Heart left ventricle (tissue), 16 donors: ENCODE measurements at regions not wholly inside any gene's neighbourhood (a gene's known extent, or its start where the extent isn't known, plus 50 kb on each side); places are given as distances from the start of the nearest gene placed in this dataset.

Experiments used
- ATAC-seq, 4 donors: fragments of 200-7000 bp; cut with Tn5 transposase; one replicate each; pipeline ENCODE4 v1.9.1; 2020 to 2022; ENCODE audit warnings: moderate library complexity in 4 of 4, mild to moderate bottlenecking in 3 of 4, moderate number of reproducible peaks in 1 of 4
- DNase-seq, 5 donors: peaks; one replicate each; pipeline ENCODE4 v3.0.0-alpha.2; 2020
- H3K27ac ChIP-seq, 12 donors: fragments of 200-600 bp; sonication (generic) in 4 of 12; one replicate each; pipeline versions ENCODE4 v1.5.0 to v1.8.0; 2016 to 2022; ENCODE audit warnings: mild to moderate bottlenecking in 2 of 12
- H3K27me3 ChIP-seq, 9 donors: fragments of 200-600 bp; sonication (generic) in 2 of 9; one replicate each; pipeline versions ENCODE4 v1.5.1 to v1.8.0; 2016 to 2022; ENCODE audit warnings: mild to moderate bottlenecking in 3 of 9
- H3K36me3 ChIP-seq, 9 donors: fragments of 200-600 bp; sonication (generic) in 2 of 9; one replicate each; pipeline versions ENCODE4 v1.5.0 to v1.8.0; 2018 to 2022; ENCODE audit warnings: mild to moderate bottlenecking in 2 of 9
- H3K4me1 ChIP-seq, 12 donors: fragments of 200-600 bp; sonication (generic) in 4 of 12; one replicate each; pipeline versions ENCODE4 v1.5.0 to v1.8.0; 2016 to 2022; ENCODE audit warnings: mild to moderate bottlenecking in 3 of 12
- H3K4me3 ChIP-seq, 12 donors: fragments of 200-600 bp; sonication (generic) in 4 of 12; one replicate each; pipeline versions ENCODE4 v1.5.0 to v1.8.0; 2017 to 2022; ENCODE audit warnings: mild to moderate bottlenecking in 9 of 12, moderate library complexity in 4 of 12
- H3K9me3 ChIP-seq, 12 donors: fragments of 200-600 bp; sonication (generic) in 4 of 12; one replicate each; pipeline versions ENCODE4 v1.5.0 to v1.8.0; 2016 to 2022; ENCODE audit warnings: mild to moderate bottlenecking in 1 of 12
- POLR2A ChIP-seq, 2 donors: fragments of 450-650 bp; IDR thresholded peaks; one replicate each; pipeline ENCODE4 v1.6.1; 2017; ENCODE audit warnings: antibody characterized with exemption in 2 of 2, mild to moderate bottlenecking in 2 of 2, moderate library complexity in 2 of 2
- WGBS, 4 donors: extraction: QIAGEN DNeasy Blood & Tissue Kit in 2 of 4; methylation state at CpG; one replicate each; pipeline versions ENCODE4 v1.1.5 to v1.1.7; 2013 to 2018; 5-methylcytosine and 5-hydroxymethylcytosine counted together
- intact Hi-C, 10 donors: fragments of 100-400 bp; cut with DNase I; formaldehyde crosslinking; loops; one replicate each; pipeline versions ENCODE4 v1.11.1 to v1.14.2; 2022
- TF ChIP-seq, protein P1 (sequence below), 12 donors: fragments of 200-600 bp; sonication (generic) in 4 of 12; IDR thresholded peaks; one replicate each; pipeline versions ENCODE4 v1.5.0 to v1.8.0; 2018 to 2022; ENCODE audit warnings: antibody characterized with exemption in 12 of 12, mild to moderate bottlenecking in 5 of 12
- donor health status: ischemic (EF 13 %, LVEDD 7.1; RV severe dilation, severe dysfunction).
- donor health status: healthy with polysubstance abuse.
- donor health status: DM: no; HTN: yes; CAD: no.
- donor health status: DM: no; HTN: no; CAD: no.
- donor health status: ischemic (EF 25% LVEDD 6.9; RV normal size, moderate dysfunction).
- donor health status: ischemic (EF 25% LVEDD 5.7; RV mildly dilated, moderate dysfunction).
- donor health status: healthy.
- donor health status: DM: yes; HTN: yes; CAD: no.
- donor health status: ischemic (EF 35%, LVEDD 5.7; RV mildly dilated, moderate dysfunction).
- donor health status: nonischemic (EF 11% LVEDD 7.7; RV severe dilation, severe dysfunction).
- donor health status: DM: yes; HTN: yes; CAD: no.
- donor health status: PGD.
- donor health status: ischemic (EF 29% LVEDD 5.4; RV normal size, mild dysfunction).
- donor health status: nonischemic (EF 23%, LVEDD 6.1; RV moderate dilation, normal function).

DNA sequence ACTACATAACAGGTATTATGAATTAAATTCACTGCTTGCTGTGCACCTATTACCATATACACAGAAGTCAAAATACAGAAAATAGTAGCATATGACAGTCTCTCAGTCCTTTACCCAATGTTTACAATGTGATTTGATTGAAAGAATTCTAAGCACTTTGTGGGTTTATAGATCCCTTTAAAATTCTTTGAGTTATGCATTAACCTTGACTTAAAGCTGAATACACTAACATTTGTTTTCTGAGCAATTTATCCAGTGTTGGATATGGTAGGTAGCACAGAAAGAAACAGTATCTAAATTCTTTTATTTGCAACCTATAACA is 230.8 kb upstream of the DDI1 start:
- TF ChIP-seq, protein P1, sequence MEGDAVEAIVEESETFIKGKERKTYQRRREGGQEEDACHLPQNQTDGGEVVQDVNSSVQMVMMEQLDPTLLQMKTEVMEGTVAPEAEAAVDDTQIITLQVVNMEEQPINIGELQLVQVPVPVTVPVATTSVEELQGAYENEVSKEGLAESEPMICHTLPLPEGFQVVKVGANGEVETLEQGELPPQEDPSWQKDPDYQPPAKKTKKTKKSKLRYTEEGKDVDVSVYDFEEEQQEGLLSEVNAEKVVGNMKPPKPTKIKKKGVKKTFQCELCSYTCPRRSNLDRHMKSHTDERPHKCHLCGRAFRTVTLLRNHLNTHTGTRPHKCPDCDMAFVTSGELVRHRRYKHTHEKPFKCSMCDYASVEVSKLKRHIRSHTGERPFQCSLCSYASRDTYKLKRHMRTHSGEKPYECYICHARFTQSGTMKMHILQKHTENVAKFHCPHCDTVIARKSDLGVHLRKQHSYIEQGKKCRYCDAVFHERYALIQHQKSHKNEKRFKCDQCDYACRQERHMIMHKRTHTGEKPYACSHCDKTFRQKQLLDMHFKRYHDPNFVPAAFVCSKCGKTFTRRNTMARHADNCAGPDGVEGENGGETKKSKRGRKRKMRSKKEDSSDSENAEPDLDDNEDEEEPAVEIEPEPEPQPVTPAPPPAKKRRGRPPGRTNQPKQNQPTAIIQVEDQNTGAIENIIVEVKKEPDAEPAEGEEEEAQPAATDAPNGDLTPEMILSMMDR (IDR thresholded peaks at IDR 0.05) = no peak
- TF ChIP-seq POLR2A (IDR thresholded peaks at IDR 0.05) = no peak
- ATAC-seq (no peak), DNase-seq (no peak)
- H3K4me1 ChIP-seq = peaks cover 0 to 27% (median 4%) of the 10 kb centered on the region in 12 donors
- no peaks in the 10 kb centered on the region for H3K36me3 ChIP-seq
- intact Hi-C loops = no loop called here
- no peaks in the 10 kb centered on the region for H3K9me3 ChIP-seq
- no peak overlapping the region for H3K4me3 ChIP-seq
- H3K27ac ChIP-seq = peak overlapping the region in 5 of 12 donors; percentile 1 to 60 (median 12)
- H3K27me3 ChIP-seq = no peaks in the 10 kb centered on the region

DNA sequence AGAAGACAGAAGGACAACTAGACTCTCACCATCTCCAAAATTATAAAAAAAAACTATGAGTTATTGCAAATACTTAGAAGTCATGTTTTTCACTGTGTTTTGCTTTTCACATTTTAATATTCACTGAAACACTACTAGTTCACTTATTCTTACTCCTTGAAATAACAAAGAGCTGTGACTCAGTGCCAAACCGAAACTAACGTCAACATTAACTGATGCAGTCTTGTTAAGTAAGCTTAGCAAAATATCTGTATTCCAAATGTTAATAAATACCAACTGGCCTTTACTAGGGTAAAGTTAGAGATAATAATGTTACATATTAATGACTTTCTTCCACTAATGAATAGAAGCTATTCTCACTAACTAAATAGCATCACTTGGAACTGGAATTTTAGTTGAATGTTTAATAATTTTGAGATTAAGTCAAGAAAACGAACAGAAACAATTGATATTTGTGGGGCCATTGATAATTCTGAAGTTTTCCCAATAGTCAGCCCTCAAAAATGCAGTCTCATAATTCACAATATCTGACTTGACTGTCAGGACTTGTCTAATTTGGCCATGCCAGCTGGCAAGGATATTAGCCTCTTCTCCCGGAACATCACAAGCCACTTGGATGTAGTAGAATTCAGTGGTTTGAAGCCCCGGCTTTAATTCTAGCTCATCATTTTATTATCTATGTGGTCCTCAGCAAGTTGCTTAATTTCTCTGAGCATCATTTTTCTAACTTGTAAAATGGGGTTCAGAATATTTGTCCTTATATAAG is 230.1 kb upstream of the DDI1 start:
- WGBS, 4 donors = 39 to 70% (median 50%) methylated on average over 5 of the region's 5 CpGs
- Histone ChIP-seq H3K4me1 (peaks cover 0 to 21% (median 0%) of the 10 kb centered on the region in 12 donors), H3K9me3 (no peaks in the 10 kb centered on the region), H3K4me3 (no peak overlapping the region), H3K36me3 (no peaks in the 10 kb centered on the region), H3K27me3 (no peaks in the 10 kb centered on the region), H3K27ac (peak overlapping the region in 7 of 12 donors; percentile 1 to 60 (median 14))
- DNase-seq (peak in 1 of 5 donors; percentile 28), ATAC-seq (peak in 2 of 4 donors; percentile 57 to 70)
- intact Hi-C loops = no loop called here
- TF ChIP-seq POLR2A (IDR thresholded peaks at IDR 0.05) = no peak
- TF ChIP-seq, protein P1 (IDR thresholded peaks at IDR 0.05) = no peak

DNA sequence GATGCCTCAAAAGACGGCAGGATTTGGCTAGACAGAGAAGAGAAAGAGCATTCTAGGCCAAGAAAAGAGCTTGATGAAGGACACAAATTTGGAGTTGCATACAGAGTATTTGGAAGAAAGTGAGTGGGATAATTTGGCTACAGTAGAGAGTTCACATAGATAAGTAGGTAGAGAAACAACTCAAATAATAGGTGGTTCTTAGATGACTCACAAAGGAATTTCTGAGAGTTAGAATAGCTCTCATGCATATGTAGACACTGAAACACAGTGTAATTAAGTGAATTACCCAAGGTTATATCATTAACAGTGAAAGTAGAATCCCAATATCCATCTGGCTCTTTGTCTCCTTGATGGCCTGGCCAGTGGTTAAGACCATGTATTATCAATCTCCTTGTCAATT is 228.6 kb upstream of the DDI1 start:
- Histone ChIP-seq H3K4me1 (peaks cover 0 to 12% (median 0%) of the 10 kb centered on the region in 12 donors), H3K4me3 (no peak overlapping the region), H3K27ac (peak overlapping the region in 1 of 12 donors; percentile 5), H3K36me3 (no peaks in the 10 kb centered on the region), H3K9me3 (no peaks in the 10 kb centered on the region), H3K27me3 (no peaks in the 10 kb centered on the region)
- intact Hi-C loops = no loop called here
- WGBS, 4 donors = 74 to 81% (median 78%) methylated on average over 1 of the region's 1 CpG
- DNase-seq = no peak
- TF ChIP-seq POLR2A (IDR thresholded peaks at IDR 0.05) = no peak
- TF ChIP-seq, protein P1 (IDR thresholded peaks at IDR 0.05) = no peak
- ATAC-seq = peak in 1 of 4 donors; percentile 44

DNA sequence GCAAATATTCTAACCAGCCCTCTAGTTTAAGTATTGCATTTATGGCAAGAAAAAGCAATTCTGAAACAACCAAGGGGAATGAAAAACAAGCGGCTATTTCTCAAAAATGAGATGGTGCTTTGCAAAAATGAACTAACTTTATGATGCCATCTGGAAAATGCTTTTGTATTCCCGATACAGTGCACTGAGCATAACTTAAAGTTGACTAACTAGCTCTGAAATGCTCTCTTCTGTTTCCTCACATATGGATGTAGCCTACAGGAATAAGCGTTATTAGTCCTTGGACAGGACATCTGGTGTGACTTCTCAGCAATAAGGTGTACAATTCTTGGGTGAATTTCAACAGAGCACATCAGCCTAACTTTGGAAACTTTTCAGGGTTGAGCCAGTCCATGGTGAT is 228.2 kb upstream of the DDI1 start:
- peaks cover 0 to 15% (median 0%) of the 10 kb centered on the region in 12 donors for H3K4me1 ChIP-seq
- no peak for TF ChIP-seq POLR2A (IDR thresholded peaks at IDR 0.05)
- TF ChIP-seq, protein P1 (IDR thresholded peaks at IDR 0.05) = no peak
- ATAC-seq (no peak), DNase-seq (no peak)
- WGBS, 4 donors = 90 to 95% (median 91%) methylated on average over 3 of the region's 3 CpGs
- H3K4me3 ChIP-seq = no peak overlapping the region
- no peak overlapping the region for H3K27ac ChIP-seq
- H3K9me3 ChIP-seq = no peaks in the 10 kb centered on the region
- no peaks in the 10 kb centered on the region for H3K36me3 ChIP-seq
- intact Hi-C loops = no loop called here
- H3K27me3 ChIP-seq = no peaks in the 10 kb centered on the region
